ENCODE measurements at regions not wholly inside any gene's neighbourhood (a gene's known extent, or its start where the extent isn't known, plus 50 kb on each side); places are given as distances from the start of the nearest gene placed in this dataset.

DNA sequence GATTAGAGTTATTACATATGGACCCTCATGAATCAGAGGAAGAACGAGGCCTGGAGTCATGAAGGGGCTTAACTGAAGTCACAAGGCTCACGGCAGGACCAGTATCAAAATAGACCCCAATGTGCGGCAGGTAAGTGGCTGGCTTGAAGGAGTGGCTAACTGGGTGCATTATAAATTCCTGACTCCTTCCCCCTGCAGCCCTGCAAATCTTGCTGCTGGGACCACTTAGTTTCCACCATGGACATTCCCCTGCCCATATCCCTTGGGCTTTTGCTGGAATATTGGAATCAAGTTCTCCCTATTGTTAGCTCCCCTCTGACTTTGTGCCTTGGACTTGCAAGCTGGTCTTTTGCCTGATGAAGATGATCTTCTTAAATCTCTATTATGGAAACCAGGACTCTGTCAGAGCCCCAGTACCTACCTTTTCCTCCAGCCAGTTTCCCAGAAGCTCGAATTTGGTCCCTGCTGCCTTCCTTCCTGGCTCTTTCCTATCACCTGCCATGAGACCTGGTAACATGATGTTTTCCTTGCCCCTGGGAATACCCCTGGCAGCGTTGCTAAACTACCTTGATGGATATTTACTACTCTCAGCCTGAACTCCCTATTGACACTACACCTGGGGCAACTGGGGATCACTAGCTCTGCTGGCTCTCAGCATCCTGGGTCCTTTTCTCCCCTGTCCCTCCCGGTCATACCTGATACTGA lies 156.0 kb upstream of the JUN start:
- TF ChIP-seq, protein P1, sequence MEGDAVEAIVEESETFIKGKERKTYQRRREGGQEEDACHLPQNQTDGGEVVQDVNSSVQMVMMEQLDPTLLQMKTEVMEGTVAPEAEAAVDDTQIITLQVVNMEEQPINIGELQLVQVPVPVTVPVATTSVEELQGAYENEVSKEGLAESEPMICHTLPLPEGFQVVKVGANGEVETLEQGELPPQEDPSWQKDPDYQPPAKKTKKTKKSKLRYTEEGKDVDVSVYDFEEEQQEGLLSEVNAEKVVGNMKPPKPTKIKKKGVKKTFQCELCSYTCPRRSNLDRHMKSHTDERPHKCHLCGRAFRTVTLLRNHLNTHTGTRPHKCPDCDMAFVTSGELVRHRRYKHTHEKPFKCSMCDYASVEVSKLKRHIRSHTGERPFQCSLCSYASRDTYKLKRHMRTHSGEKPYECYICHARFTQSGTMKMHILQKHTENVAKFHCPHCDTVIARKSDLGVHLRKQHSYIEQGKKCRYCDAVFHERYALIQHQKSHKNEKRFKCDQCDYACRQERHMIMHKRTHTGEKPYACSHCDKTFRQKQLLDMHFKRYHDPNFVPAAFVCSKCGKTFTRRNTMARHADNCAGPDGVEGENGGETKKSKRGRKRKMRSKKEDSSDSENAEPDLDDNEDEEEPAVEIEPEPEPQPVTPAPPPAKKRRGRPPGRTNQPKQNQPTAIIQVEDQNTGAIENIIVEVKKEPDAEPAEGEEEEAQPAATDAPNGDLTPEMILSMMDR (IDR thresholded peaks at IDR 0.05) = no peak
- no peak for TF ChIP-seq POLR2AphosphoS5 (IDR thresholded peaks at IDR 0.05; ENCODE audit: low read depth, low read length)
- TF ChIP-seq, protein P2, sequence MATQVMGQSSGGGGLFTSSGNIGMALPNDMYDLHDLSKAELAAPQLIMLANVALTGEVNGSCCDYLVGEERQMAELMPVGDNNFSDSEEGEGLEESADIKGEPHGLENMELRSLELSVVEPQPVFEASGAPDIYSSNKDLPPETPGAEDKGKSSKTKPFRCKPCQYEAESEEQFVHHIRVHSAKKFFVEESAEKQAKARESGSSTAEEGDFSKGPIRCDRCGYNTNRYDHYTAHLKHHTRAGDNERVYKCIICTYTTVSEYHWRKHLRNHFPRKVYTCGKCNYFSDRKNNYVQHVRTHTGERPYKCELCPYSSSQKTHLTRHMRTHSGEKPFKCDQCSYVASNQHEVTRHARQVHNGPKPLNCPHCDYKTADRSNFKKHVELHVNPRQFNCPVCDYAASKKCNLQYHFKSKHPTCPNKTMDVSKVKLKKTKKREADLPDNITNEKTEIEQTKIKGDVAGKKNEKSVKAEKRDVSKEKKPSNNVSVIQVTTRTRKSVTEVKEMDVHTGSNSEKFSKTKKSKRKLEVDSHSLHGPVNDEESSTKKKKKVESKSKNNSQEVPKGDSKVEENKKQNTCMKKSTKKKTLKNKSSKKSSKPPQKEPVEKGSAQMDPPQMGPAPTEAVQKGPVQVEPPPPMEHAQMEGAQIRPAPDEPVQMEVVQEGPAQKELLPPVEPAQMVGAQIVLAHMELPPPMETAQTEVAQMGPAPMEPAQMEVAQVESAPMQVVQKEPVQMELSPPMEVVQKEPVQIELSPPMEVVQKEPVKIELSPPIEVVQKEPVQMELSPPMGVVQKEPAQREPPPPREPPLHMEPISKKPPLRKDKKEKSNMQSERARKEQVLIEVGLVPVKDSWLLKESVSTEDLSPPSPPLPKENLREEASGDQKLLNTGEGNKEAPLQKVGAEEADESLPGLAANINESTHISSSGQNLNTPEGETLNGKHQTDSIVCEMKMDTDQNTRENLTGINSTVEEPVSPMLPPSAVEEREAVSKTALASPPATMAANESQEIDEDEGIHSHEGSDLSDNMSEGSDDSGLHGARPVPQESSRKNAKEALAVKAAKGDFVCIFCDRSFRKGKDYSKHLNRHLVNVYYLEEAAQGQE (IDR thresholded peaks at IDR 0.05; ENCODE audit: insufficient read depth in 1 of 2, low read depth in 2 of 2, low read length in 1 of 2) = no peak
- TF ChIP-seq TCF7L2 (IDR thresholded peaks at IDR 0.05; ENCODE audit: low read depth, low read length) = no peak
- TF ChIP-seq SIN3A (IDR thresholded peaks at IDR 0.05; ENCODE audit: borderline replicate concordance, insufficient read depth, low read depth, low read length) = no peak
